ENCODE measurements at regions not wholly inside any gene's neighbourhood (a gene's known extent, or its start where the extent isn't known, plus 50 kb on each side); places are given as distances from the start of the nearest gene placed in this dataset.
A peak's percentile ranks its signal among the peaks of the same experiment; 100 is the strongest.

DNA sequence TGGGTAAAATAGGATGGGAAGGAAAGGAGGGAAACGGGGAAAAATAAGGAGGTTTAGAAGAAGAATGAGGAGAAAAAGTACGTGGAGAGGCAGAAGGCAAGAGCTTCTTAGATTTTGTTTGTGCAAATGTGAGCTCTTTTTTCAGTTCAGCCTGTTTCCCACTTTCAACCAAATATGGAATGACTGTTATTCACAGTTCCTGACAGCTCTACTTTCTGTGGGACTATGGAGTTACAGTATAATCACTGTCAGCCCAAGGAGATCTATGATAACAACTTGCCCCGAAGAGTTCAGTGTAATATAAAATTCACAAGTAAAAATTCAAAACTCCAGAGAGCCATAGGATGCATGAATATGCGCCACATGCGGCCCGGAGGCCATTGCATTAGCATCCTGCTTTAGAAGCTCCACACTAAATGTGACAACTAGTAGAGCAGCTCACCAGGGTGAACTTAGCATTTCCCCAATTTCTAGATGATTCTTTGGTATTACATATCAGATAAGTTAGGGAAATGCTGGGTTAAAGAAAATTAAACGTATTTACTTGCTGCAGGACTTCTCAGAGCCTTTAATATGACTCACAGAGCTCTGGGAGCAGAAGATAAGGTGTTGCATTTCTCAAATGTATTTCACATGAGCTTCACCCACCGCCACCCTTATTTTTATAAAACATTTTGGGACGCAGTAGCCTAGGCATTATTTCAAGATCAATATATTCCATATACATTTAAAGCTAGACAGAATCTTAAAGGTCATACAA, 234.6 kb downstream of the EBLN2 start:
- DNase-seq = no peak
- Histone ChIP-seq H3K9me3 (ENCODE audit: control insufficient read depth, low read length) (no peaks in the 10 kb centered on the region), H3K4me1 (ENCODE audit: control insufficient read depth, insufficient read depth, low read length) (no peaks in the 10 kb centered on the region), H3K4me3 (ENCODE audit: low read length) (no peak overlapping the region), H3K27me3 (ENCODE audit: control insufficient read depth, insufficient read depth) (no peaks in the 10 kb centered on the region), H3K27ac (ENCODE audit: low read length) (no peak overlapping the region)
- WGBS = 79% methylated on average over 9 of the region's 9 CpGs
- ATAC-seq = no peak
- intact Hi-C loops (cut with DNase I) = no loop called here

DNA sequence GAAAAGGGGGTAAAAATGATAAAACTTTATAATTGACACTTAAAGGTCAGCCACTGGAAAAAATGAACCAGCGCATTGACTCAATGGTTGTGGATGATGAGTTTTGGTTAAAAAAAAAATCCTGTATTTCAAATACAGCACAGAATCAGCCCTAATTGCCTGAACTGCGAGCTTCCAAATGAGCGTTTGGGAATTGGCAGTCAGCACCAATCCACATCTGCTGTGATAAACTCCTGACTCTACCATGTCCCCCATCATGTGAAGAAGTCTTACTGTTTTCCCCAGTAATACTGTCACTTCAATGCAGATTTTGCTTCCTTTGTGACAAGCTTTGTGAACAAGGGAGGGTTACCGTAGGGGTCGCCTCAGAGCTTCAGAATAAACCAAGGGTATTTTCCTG, 235.4 kb downstream of the EBLN2 start:
- H3K27ac ChIP-seq (ENCODE audit: low read length) = no peak overlapping the region
- intact Hi-C loops (cut with DNase I) = no loop called here

DNA sequence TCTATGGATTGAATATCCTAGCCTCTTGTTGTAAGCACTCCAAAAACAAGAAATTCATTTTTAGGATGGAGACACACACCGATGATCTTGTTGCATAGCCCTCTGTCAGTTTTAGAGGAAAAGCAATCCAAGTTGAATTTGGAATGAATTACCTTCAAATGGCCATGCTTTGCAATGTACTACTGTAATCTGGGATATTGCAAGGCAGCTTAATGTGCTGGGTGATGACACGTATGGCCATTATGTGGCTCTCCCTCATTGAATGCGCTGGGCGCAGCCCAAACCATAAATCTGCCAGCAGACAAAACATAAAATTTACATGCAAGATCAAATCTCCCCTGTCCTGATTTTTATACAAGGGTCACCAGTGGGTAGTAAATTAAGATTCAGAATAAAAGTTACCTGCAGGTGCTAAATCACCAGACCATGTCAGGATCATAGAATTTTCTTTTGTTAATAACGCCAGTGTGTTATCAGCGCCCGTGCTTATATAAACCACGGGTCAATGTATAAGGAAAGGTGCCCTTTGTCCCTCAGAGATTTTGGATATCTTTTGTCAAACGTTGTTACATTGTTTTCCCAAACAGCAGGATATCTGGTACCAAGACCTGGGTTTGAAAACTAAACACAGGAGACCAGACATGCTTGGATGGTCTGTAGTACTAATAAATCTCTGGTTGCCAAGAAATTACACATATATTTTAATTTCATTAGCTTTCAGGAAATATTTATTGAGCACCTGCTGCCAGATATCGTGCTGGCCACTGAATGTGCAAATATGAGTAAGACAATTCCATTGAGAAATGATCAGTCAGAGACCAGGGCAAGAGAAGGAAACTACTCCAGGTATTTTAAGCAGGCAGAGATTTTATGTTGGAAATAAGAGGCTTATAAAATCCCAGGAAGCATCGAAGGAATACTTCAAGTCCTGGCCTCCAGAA, 237.1 kb downstream of the EBLN2 start:
- ATAC-seq (no peak), DNase-seq (no peak)
- 72% methylated on average over 11 of the region's 11 CpGs for WGBS

More for the DNA sequence above, 235.4 kb downstream of the EBLN2 start:
- 78% methylated on average over 5 of the region's 5 CpGs for WGBS
- DNase-seq = no peak
- Histone ChIP-seq H3K9me3 (ENCODE audit: control insufficient read depth, low read length) (no peaks in the 10 kb centered on the region), H3K4me3 (ENCODE audit: low read length) (no peak overlapping the region), H3K27me3 (ENCODE audit: control insufficient read depth, insufficient read depth) (no peaks in the 10 kb centered on the region), H3K4me1 (ENCODE audit: control insufficient read depth, insufficient read depth, low read length) (no peaks in the 10 kb centered on the region)
- ATAC-seq = no peak

DNA sequence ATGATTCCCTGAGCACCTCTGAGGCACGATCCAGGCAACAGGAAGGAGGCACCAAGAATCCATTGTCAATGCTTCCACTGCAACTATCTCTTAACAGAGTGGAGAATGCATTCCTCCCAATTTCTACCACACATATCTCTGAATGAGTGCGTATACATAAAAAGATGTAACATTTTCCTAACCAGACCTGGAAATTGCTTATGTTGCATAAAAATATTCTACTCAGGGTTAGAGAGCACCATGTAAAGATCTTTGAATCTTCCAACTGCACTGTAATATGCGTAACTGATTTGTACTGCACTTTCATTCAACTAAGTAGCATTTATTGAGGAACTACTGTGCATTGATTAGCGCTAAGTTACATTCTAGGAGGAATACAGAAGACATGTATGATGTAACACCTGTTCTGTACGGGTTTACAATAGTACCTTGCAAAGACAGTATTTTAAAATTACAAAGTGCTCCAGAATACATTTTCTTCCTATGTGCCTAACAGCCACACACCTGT, 237.8 kb downstream of the EBLN2 start:
- DNase-seq (no peak), ATAC-seq (no peak)
- Histone ChIP-seq H3K4me1 (ENCODE audit: control insufficient read depth, insufficient read depth, low read length) (no peaks in the 10 kb centered on the region), H3K4me3 (ENCODE audit: low read length) (no peak overlapping the region), H3K27me3 (ENCODE audit: control insufficient read depth, insufficient read depth) (no peaks in the 10 kb centered on the region), H3K27ac (ENCODE audit: low read length) (no peak overlapping the region), H3K9me3 (ENCODE audit: control insufficient read depth, low read length) (no peaks in the 10 kb centered on the region)
- 84% methylated on average over 5 of the region's 5 CpGs for WGBS
- intact Hi-C loops (cut with DNase I) = no loop called here

More for the DNA sequence above, 237.1 kb downstream of the EBLN2 start:
- no peaks in the 10 kb centered on the region for H3K4me1 ChIP-seq (ENCODE audit: control insufficient read depth, insufficient read depth, low read length)
- no peak overlapping the region for H3K27ac ChIP-seq (ENCODE audit: low read length)
- H3K4me3 ChIP-seq (ENCODE audit: low read length) = no peak overlapping the region
- no peaks in the 10 kb centered on the region for H3K9me3 ChIP-seq (ENCODE audit: control insufficient read depth, low read length)
- intact Hi-C loops (cut with DNase I) = no loop called here
- no peaks in the 10 kb centered on the region for H3K27me3 ChIP-seq (ENCODE audit: control insufficient read depth, insufficient read depth)

DNA sequence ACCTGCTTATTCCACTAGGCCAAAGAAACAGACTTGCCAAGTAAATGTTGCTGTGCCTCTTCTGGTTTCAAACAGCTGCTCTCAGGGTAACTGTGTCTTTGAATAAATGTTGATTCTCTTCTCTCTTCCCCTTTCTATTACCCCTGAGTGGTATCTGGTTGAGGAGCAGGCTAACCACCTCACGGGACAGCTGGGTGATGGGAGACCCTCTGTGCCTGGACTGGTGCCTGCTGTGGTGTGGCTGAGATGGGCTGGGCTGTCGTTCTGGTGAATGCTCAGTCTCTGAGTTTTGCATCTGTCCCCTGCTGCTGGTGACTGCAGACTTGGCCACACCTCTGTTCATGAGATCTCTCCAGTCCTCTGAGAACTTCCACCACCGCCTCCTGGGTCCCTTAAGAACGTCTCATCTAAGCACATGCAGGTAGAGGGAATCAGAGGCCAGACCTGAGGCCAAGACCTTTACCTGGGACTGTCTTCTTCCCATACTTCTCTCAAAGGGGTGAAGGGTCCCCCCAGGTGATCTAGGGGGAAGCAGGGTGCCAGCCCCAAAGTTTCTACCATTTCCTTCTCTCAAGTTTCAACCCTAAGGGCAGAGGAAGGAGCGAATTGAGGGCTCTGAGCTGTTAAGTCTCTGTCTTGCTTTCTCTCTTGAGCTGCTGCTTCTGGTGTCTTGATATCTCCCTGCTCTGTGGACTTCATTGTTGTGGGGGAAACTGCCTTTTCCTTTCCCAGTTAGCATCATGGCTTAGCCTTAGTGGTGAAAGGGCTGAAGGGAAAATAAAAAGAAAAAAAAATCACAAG, 252.9 kb downstream of the EBLN2 start:
- H3K9me3 ChIP-seq (ENCODE audit: control insufficient read depth, low read length) = no peaks in the 10 kb centered on the region
- WGBS = 85% methylated on average over 5 of the region's 5 CpGs

DNA sequence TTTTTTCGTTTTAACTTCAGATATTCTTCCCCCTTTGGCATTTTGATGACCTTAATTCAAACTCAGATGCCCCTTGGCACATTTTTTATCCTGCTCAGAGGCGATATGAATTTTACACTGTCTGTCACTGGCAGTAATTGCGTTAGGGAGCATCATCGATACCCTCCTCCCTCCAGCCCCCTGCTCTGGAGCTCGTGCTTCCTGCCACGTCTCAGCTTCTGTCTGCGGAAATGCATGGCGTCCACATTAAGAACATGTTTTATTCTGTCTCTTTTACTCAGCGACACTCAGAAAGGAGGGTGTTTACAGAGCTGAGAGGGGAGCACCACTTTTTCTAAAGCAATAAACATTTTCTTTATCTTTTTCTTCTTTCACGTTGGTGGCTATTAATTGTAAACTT, 254.2 kb downstream of the EBLN2 start:
- WGBS = 54% methylated on average over 10 of the region's 10 CpGs

More for the DNA sequence above, 252.9 kb downstream of the EBLN2 start:
- Histone ChIP-seq H3K27me3 (ENCODE audit: control insufficient read depth, insufficient read depth) (no peaks in the 10 kb centered on the region), H3K4me1 (ENCODE audit: control insufficient read depth, insufficient read depth, low read length) (no peaks in the 10 kb centered on the region), H3K27ac (ENCODE audit: low read length) (no peak overlapping the region), H3K4me3 (ENCODE audit: low read length) (no peak overlapping the region)
- ATAC-seq = no peak
- intact Hi-C loops (cut with DNase I) = no loop called here
- DNase-seq = no peak

DNA sequence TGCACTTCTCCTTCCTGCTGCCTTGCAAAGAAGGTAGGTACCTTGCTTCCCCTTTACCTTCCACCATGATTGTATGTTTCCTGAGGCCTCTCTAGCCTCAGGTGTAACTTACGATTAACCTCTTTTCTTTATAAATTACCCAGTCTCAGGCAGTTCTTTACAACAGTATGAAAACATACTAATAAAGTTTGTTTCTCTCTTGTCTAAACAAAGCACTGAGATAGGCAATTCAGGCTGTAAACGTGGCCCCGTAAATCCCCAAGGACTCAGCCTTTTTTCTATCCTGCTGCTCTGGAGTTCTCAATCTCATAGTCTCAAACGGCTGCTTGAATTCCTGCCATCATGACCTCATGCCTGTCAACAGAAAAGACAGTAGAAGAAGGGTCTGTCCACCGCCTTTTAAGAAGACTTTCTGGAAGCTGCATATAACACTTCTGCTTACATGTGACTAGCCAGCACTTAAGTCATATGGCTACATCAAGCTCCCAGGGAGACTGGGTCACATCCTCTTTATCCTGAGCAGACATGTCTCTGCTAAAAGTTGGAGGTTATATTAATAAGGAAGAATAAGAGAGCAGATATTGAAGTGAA, 257.8 kb downstream of the EBLN2 start:
- intact Hi-C loops (cut with DNase I) = no loop called here
- Histone ChIP-seq H3K4me3 (ENCODE audit: low read length) (no peak overlapping the region), H3K4me1 (ENCODE audit: control insufficient read depth, insufficient read depth, low read length) (no peaks in the 10 kb centered on the region), H3K27ac (ENCODE audit: low read length) (no peak overlapping the region), H3K27me3 (ENCODE audit: control insufficient read depth, insufficient read depth) (no peaks in the 10 kb centered on the region), H3K9me3 (ENCODE audit: control insufficient read depth, low read length) (no peaks in the 10 kb centered on the region)
- DNase-seq (no peak), ATAC-seq (peak in 1 of 2 donors; percentile 69)
- 45% methylated on average over 5 of the region's 5 CpGs for WGBS

More for the DNA sequence above, 254.2 kb downstream of the EBLN2 start:
- no peaks in the 10 kb centered on the region for H3K4me1 ChIP-seq (ENCODE audit: control insufficient read depth, insufficient read depth, low read length)
- DNase-seq = no peak
- intact Hi-C loops (cut with DNase I) = no loop called here
- no peak overlapping the region for H3K27ac ChIP-seq (ENCODE audit: low read length)
- H3K27me3 ChIP-seq (ENCODE audit: control insufficient read depth, insufficient read depth) = no peaks in the 10 kb centered on the region
- no peak overlapping the region for H3K4me3 ChIP-seq (ENCODE audit: low read length)
- H3K9me3 ChIP-seq (ENCODE audit: control insufficient read depth, low read length) = no peaks in the 10 kb centered on the region
- no peak for ATAC-seq

DNA sequence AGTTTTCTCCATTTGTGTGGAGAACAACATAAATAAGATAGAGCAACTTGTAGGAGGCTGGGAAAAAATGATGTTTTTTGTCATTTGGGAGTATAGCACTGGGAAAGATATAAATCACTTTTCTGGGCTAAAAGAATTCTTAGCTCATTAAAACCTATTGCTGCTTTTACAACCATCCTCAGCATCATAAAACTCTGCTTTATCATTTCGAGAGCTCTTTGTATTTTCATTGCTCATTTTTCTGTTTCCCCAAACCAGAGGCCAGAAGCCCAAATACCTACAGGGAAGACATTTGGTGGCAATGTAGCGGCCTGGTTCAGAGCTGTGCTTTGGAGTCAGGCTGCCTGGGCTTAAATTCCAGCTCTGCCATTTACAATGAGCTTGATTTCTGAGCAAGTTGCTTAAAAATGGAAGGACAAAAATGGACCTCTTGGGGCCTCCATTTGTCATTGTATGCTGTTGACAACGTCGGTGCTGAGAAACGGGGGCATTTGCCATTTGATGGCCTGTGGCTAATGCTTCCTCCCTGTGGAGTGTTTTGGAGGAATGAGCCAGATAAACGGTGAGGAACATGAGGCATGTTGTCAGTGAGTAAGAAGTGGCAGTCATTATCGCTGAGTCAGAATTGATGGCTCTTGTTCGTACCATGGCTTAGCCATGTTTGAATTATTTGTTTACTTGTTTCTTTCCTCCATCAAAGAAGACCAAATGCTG, 260.0 kb downstream of the EBLN2 start:
- Histone ChIP-seq H3K27me3 (ENCODE audit: control insufficient read depth, insufficient read depth) (no peaks in the 10 kb centered on the region), H3K4me1 (ENCODE audit: control insufficient read depth, insufficient read depth, low read length) (no peaks in the 10 kb centered on the region), H3K27ac (ENCODE audit: low read length) (no peak overlapping the region), H3K9me3 (ENCODE audit: control insufficient read depth, low read length) (no peaks in the 10 kb centered on the region), H3K4me3 (ENCODE audit: low read length) (no peak overlapping the region)
- intact Hi-C loops (cut with DNase I) = no loop called here
- no peak for DNase-seq
- no peak for ATAC-seq
- 63% methylated on average over 8 of the region's 8 CpGs for WGBS

DNA sequence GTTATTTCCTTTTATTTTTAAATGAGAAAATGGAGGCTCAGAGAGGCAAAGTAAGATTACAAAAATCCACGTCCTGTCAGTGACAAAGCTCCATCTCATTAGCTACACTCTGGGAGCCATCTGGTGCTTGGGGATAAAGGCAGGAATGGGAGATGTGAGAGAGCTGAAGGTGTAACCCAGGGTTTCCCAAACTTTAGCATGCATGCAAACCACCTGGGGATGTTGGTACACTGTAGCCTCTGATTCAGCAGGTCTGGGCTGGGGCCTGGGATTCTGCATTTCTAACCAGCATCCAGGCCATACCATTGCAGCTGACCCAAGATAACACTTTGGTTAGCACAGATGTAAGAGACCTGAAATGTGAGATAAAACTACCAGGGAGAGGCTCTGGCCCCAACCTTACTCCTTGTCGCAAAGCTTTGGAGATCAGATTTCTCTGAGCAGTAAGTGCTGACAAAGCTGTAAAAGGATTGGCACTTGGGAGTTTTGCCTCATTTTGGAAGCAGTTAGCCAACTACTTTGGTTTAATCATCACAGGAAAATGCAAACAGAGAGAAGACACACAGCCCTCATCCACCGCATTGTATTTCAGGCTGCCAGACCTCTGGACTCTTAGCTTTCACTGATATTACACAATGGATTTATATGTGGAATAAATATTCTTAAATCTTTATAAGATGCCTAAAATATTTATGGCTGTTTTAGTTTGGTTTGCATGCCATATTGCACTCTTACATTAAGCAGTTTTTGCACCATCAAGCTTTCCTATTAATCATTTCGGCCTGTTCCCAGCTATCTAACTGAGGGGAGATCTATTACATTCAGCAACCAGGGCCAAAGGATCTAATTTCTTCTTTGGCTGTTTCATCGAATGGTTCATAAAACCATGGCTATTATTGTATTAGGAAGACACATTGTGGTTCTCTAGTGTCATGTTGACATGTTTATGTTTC, 263.0 kb downstream of the EBLN2 start:
- H3K4me1 ChIP-seq (ENCODE audit: control insufficient read depth, insufficient read depth, low read length) = no peaks in the 10 kb centered on the region
- H3K27ac ChIP-seq (ENCODE audit: low read length) = no peak overlapping the region
- 59% methylated on average over 5 of the region's 5 CpGs for WGBS
- DNase-seq (no peak), ATAC-seq (no peak)
- H3K9me3 ChIP-seq (ENCODE audit: control insufficient read depth, low read length) = no peaks in the 10 kb centered on the region
- H3K27me3 ChIP-seq (ENCODE audit: control insufficient read depth, insufficient read depth) = no peaks in the 10 kb centered on the region
- no peak overlapping the region for H3K4me3 ChIP-seq (ENCODE audit: low read length)
- intact Hi-C loops (cut with DNase I) = no loop called here

Data from right cardiac atrium (tissue), 5 donors.